ENCODE measurements at regions not wholly inside any gene's neighbourhood (a gene's known extent, or its start where the extent isn't known, plus 50 kb on each side); places are given as distances from the start of the nearest gene placed in this dataset.

- no peak for DNase-seq (ENCODE audit: low read depth)
Measured at GRCh38 chr11:16685914-16686313, 52.5 kb upstream of the C11orf58 start.

- DNase-seq (ENCODE audit: low read depth), result no peak
Measured at GRCh38 chr11:16678466-16679116, 59.9 kb upstream of the C11orf58 start.

GRCh38 chr11:16669799-16670415 is 68.5 kb upstream of the C11orf58 start:
- peak; percentile 71 for DNase-seq (ENCODE audit: low read depth)

GRCh38 chr11:16632295-16633200 is 105.9 kb upstream of the C11orf58 start:
- DNase-seq (ENCODE audit: low read depth), result peak; percentile 19

GRCh38 chr11:16630651-16631050 is 107.8 kb upstream of the C11orf58 start:
- no peak for DNase-seq (ENCODE audit: low read depth)

GRCh38 chr11:16618431-16618830 is 120.0 kb upstream of the C11orf58 start:
- DNase-seq (ENCODE audit: low read depth), result no peak

GRCh38 chr11:16615480-16615879 is 123.0 kb upstream of the C11orf58 start:
- DNase-seq (ENCODE audit: low read depth), result no peak

- peak; percentile 51 for DNase-seq (ENCODE audit: low read depth)
Measured at GRCh38 chr11:16613512-16614381, 124.7 kb upstream of the C11orf58 start.

- peak; percentile 7 for DNase-seq (ENCODE audit: low read depth)
Measured at GRCh38 chr11:16613262-16613511, 125.3 kb upstream of the C11orf58 start.

GRCh38 chr11:16612566-16613261 is 125.7 kb upstream of the C11orf58 start:
- DNase-seq (ENCODE audit: low read depth), result no peak

GRCh38 chr11:16611926-16612565 is 126.4 kb upstream of the C11orf58 start:
- no peak for DNase-seq (ENCODE audit: low read depth)

GRCh38 chr11:16611401-16611921 is 127.0 kb upstream of the C11orf58 start:
- DNase-seq (ENCODE audit: low read depth), result no peak

GRCh38 chr11:16610738-16611388 is 127.6 kb upstream of the C11orf58 start:
- DNase-seq (ENCODE audit: low read depth), result no peak

- DNase-seq (ENCODE audit: low read depth), result no peak
Measured at GRCh38 chr11:16610213-16610737, 128.2 kb upstream of the C11orf58 start.

GRCh38 chr11:16609769-16610168 is 128.7 kb upstream of the C11orf58 start:
- DNase-seq (ENCODE audit: low read depth), result no peak

GRCh38 chr11:16607675-16608644 is 130.5 kb upstream of the C11orf58 start:
- DNase-seq (ENCODE audit: low read depth), result peak; percentile 72

GRCh38 chr11:16606784-16607674 is 131.4 kb upstream of the C11orf58 start:
- DNase-seq (ENCODE audit: low read depth), result peak; percentile 5

Measured in HS-27A (cell line).